Heart left ventricle (tissue), 16 donors: ENCODE measurements at regions not wholly inside any gene's neighbourhood (a gene's known extent, or its start where the extent isn't known, plus 50 kb on each side); places are given as distances from the start of the nearest gene placed in this dataset.
A peak's percentile ranks its signal among the peaks of the same experiment; 100 is the strongest.

Source experiments
- ATAC-seq, 4 donors: fragments of 200-7000 bp; cut with Tn5 transposase; one replicate each; pipeline ENCODE4 v1.9.1; 2020 to 2022; ENCODE audit warnings: moderate library complexity in 4 of 4, mild to moderate bottlenecking in 3 of 4, moderate number of reproducible peaks in 1 of 4
- DNase-seq, 5 donors: peaks; one replicate each; pipeline ENCODE4 v3.0.0-alpha.2; 2020
- H3K27ac ChIP-seq, 12 donors: fragments of 200-600 bp; sonication (generic) in 4 of 12; one replicate each; pipeline versions ENCODE4 v1.5.0 to v1.8.0; 2016 to 2022; ENCODE audit warnings: mild to moderate bottlenecking in 2 of 12
- H3K27me3 ChIP-seq, 9 donors: fragments of 200-600 bp; sonication (generic) in 2 of 9; one replicate each; pipeline versions ENCODE4 v1.5.1 to v1.8.0; 2016 to 2022; ENCODE audit warnings: mild to moderate bottlenecking in 3 of 9
- H3K36me3 ChIP-seq, 9 donors: fragments of 200-600 bp; sonication (generic) in 2 of 9; one replicate each; pipeline versions ENCODE4 v1.5.0 to v1.8.0; 2018 to 2022; ENCODE audit warnings: mild to moderate bottlenecking in 2 of 9
- H3K4me1 ChIP-seq, 12 donors: fragments of 200-600 bp; sonication (generic) in 4 of 12; one replicate each; pipeline versions ENCODE4 v1.5.0 to v1.8.0; 2016 to 2022; ENCODE audit warnings: mild to moderate bottlenecking in 3 of 12
- H3K4me3 ChIP-seq, 12 donors: fragments of 200-600 bp; sonication (generic) in 4 of 12; one replicate each; pipeline versions ENCODE4 v1.5.0 to v1.8.0; 2017 to 2022; ENCODE audit warnings: mild to moderate bottlenecking in 9 of 12, moderate library complexity in 4 of 12
- H3K9me3 ChIP-seq, 12 donors: fragments of 200-600 bp; sonication (generic) in 4 of 12; one replicate each; pipeline versions ENCODE4 v1.5.0 to v1.8.0; 2016 to 2022; ENCODE audit warnings: mild to moderate bottlenecking in 1 of 12
- CTCF ChIP-seq, 12 donors: fragments of 200-600 bp; sonication (generic) in 4 of 12; IDR thresholded peaks; one replicate each; pipeline versions ENCODE4 v1.5.0 to v1.8.0; 2018 to 2022; ENCODE audit warnings: antibody characterized with exemption in 12 of 12, mild to moderate bottlenecking in 5 of 12
- POLR2A ChIP-seq, 2 donors: fragments of 450-650 bp; IDR thresholded peaks; one replicate each; pipeline ENCODE4 v1.6.1; 2017; ENCODE audit warnings: antibody characterized with exemption in 2 of 2, mild to moderate bottlenecking in 2 of 2, moderate library complexity in 2 of 2
- WGBS, 4 donors: extraction: QIAGEN DNeasy Blood & Tissue Kit in 2 of 4; methylation state at CpG; one replicate each; pipeline versions ENCODE4 v1.1.5 to v1.1.7; 2013 to 2018; 5-methylcytosine and 5-hydroxymethylcytosine counted together
- intact Hi-C, 10 donors: fragments of 100-400 bp; cut with DNase I; formaldehyde crosslinking; loops; one replicate each; pipeline versions ENCODE4 v1.11.1 to v1.14.2; 2022
- donor health status: ischemic (EF 13 %, LVEDD 7.1; RV severe dilation, severe dysfunction).
- donor health status: healthy with polysubstance abuse.
- donor health status: DM: no; HTN: yes; CAD: no.
- donor health status: DM: no; HTN: no; CAD: no.
- donor health status: ischemic (EF 25% LVEDD 6.9; RV normal size, moderate dysfunction).
- donor health status: ischemic (EF 25% LVEDD 5.7; RV mildly dilated, moderate dysfunction).
- donor health status: healthy.
- donor health status: DM: yes; HTN: yes; CAD: no.
- donor health status: ischemic (EF 35%, LVEDD 5.7; RV mildly dilated, moderate dysfunction).
- donor health status: nonischemic (EF 11% LVEDD 7.7; RV severe dilation, severe dysfunction).
- donor health status: DM: yes; HTN: yes; CAD: no.
- donor health status: PGD.
- donor health status: ischemic (EF 29% LVEDD 5.4; RV normal size, mild dysfunction).
- donor health status: nonischemic (EF 23%, LVEDD 6.1; RV moderate dilation, normal function).

- Histone ChIP-seq H3K4me3 (no peak overlapping the region), H3K9me3 (peaks cover 0 to 32% (median 0%) of the 10 kb centered on the region in 12 donors), H3K27me3 (no peaks in the 10 kb centered on the region), H3K4me1 (no peaks in the 10 kb centered on the region), H3K36me3 (no peaks in the 10 kb centered on the region), H3K27ac (no peak overlapping the region)
- no peak for DNase-seq
- intact Hi-C loops: no loop called here
- no peak for TF ChIP-seq POLR2A (IDR thresholded peaks at IDR 0.05)
- TF ChIP-seq CTCF (IDR thresholded peaks at IDR 0.05): no peak
- ATAC-seq: no peak
- 89 to 94% (median 91%) methylated on average over 3 of the region's 3 CpGs for WGBS, 4 donors
Observed at GRCh38 chr9:84111726-84112125, 131.1 kb downstream of the RMI1 start.

- no peak for TF ChIP-seq CTCF (IDR thresholded peaks at IDR 0.05)
- TF ChIP-seq POLR2A (IDR thresholded peaks at IDR 0.05): no peak
- Histone ChIP-seq H3K4me1 (peaks cover 0 to 10% (median 0%) of the 10 kb centered on the region in 12 donors), H3K36me3 (no peaks in the 10 kb centered on the region), H3K27ac (no peak overlapping the region), H3K27me3 (no peaks in the 10 kb centered on the region), H3K4me3 (no peak overlapping the region), H3K9me3 (peaks cover 0 to 7% (median 0%) of the 10 kb centered on the region in 12 donors)
- no peak for DNase-seq
- ATAC-seq: peak in 3 of 4 donors; percentile 26 to 72 (median 59)
- 50 to 56% (median 52%) methylated on average over 1 of the region's 1 CpG for WGBS, 4 donors
- intact Hi-C loops: loop anchor here in 1 of 10 donors (10.0 kb wide), 1 partner anchor 53 kb away; no protein-coding TSS in a partner anchor
Observed at GRCh38 chr9:84121991-84122523, 141.5 kb downstream of the RMI1 start.

GRCh38 chr9:84122572-84122971, 142.0 kb downstream of the RMI1 start:
- Histone ChIP-seq H3K4me3 (no peak overlapping the region), H3K27me3 (no peaks in the 10 kb centered on the region), H3K36me3 (no peaks in the 10 kb centered on the region), H3K27ac (no peak overlapping the region), H3K4me1 (peaks cover 0 to 10% (median 0%) of the 10 kb centered on the region in 12 donors), H3K9me3 (peaks cover 0 to 2% (median 0%) of the 10 kb centered on the region in 12 donors)
- WGBS, 4 donors: 83 to 90% (median 85%) methylated on average over 1 of the region's 1 CpG
- no peak for DNase-seq
- ATAC-seq: no peak
- intact Hi-C loops: loop anchor here in 1 of 10 donors (10.0 kb wide), 1 partner anchor 52 kb away; no protein-coding TSS in a partner anchor
- TF ChIP-seq CTCF (IDR thresholded peaks at IDR 0.05) (no peak), POLR2A (IDR thresholded peaks at IDR 0.05) (no peak)

DNA sequence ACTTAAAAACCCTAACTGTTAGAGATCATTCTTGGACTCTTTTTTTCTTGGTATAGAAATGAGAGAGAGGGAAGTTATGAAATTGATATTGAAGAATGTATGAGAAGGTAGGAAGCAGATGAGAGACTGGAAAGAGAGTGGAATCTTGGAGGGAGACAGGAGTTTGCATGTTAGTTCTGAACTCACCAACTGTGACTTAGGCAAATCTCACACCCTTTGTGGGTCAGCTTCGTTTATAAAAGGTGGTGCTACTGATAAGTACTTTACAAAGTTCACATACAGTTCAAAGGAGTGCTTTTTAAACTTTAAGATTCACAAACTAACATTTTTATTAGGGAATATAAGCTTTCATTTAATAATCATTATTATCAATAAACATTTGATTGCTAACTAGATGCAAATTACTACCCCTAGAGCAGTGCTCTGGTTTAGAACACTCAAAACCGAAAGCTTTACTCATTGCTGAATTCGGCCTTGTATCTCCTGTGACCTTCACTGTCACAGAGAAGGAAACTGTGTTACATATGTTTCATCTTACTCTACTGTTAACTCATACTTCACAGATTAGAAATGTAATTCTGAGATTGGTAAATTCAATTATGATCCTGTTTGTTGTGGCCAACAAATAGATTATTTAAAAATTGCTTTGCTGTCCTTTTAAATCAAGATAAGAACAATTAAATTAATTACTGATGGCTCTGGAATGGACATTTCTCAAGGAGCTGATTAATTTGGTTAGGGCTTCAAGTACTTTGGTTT, 143.2 kb downstream of the RMI1 start:
- 60 to 65% (median 64%) methylated on average over 3 of the region's 3 CpGs for WGBS, 4 donors
- no peaks in the 10 kb centered on the region for H3K9me3 ChIP-seq

More for the DNA sequence above, 143.2 kb downstream of the RMI1 start:
- TF ChIP-seq CTCF (IDR thresholded peaks at IDR 0.05) (no peak), POLR2A (IDR thresholded peaks at IDR 0.05) (no peak)
- ATAC-seq: no peak
- peaks cover 0 to 10% (median 0%) of the 10 kb centered on the region in 12 donors for H3K4me1 ChIP-seq
- DNase-seq: no peak
- H3K27ac ChIP-seq: no peak overlapping the region
- H3K36me3 ChIP-seq: no peaks in the 10 kb centered on the region
- H3K4me3 ChIP-seq: no peak overlapping the region
- H3K27me3 ChIP-seq: no peaks in the 10 kb centered on the region
- intact Hi-C loops: loop anchor here in 1 of 10 donors (10.0 kb wide), 1 partner anchor 51 kb away; no protein-coding TSS in a partner anchor
